ENCODE measurements at regions not wholly inside any gene's neighbourhood (a gene's known extent, or its start where the extent isn't known, plus 50 kb on each side); places are given as distances from the start of the nearest gene placed in this dataset.
"Not testable (repeated sequence)": the region's sequence is repeated elsewhere in the genome, so short reads cannot be mapped to it uniquely, and the experiment has no call there.

DNA sequence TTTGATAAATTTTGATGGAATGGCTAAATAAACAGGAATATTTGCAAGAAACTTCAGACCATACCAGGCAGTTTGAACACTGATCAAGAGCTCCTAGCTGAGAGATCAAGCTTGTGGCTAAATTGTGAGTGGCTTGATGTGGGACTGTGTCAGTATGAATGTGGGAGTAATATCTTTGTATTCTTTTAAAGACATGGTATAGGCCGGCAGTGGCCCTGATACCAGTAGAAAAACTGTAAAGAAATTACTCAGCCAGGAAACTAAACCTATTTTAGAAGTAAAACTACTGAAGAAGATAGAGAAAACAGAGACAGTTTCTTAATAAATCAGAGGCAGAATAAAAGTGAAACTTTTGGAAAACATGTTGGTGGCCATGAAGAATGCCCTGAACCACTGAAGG, 608.4 kb upstream of the SYNCRIP start:
- H3K4me3 Mint-ChIP-seq, result no peak overlapping the region
- no peaks in the 10 kb centered on the region for H3K27me3 ChIP-seq (ENCODE audit: control insufficient read depth, insufficient read depth, low read length)
- H3K9me3 ChIP-seq (ENCODE audit: control insufficient read depth in 2 of 2, low read length in 2 of 2), result no peaks in the 10 kb centered on the region
- ATAC-seq (ENCODE audit: low read depth in 2 of 2), result no peak
- H3K27ac ChIP-seq (ENCODE audit: insufficient read depth, low read length, poor library complexity, severe bottlenecking), result no peak overlapping the region
- peaks cover 2 to 19% (median 5%) of the 10 kb centered on the region in 7 donors for H3K9me3 Mint-ChIP-seq
- H3K36me3 ChIP-seq (ENCODE audit: control insufficient read depth, insufficient read depth, low read length), result no peaks in the 10 kb centered on the region
- no peak for DNase-seq
- no peaks in the 10 kb centered on the region for H3K36me3 Mint-ChIP-seq
- no peaks in the 10 kb centered on the region for H3K27me3 Mint-ChIP-seq
- H3K27ac Mint-ChIP-seq, result no peak overlapping the region
- no peak overlapping the region for H3K4me3 ChIP-seq (ENCODE audit: low read depth, low read length)
- no peaks in the 10 kb centered on the region for H3K4me1 Mint-ChIP-seq
- H3K4me1 ChIP-seq (ENCODE audit: control insufficient read depth, insufficient read depth, low read length, poor library complexity, severe bottlenecking), result no peaks in the 10 kb centered on the region

DNA sequence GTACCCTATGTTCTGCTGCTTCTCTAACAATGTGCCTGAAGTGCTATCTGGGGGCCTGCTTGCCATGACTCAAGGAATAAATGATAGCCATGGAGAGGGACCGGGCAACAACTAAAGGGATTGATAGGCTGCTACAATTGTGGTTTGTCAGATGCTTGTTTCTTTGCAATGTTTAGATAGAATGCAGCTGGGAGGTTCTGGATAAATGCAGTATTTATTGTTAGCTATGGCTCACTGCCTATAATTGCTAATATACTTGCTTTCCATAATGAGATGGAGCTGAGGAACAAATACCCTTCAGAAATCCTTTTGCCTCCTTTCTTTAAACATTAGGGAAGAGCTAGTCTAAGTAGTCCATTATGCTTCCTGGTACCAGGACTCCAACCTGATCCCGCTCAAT, 575.2 kb upstream of the SYNCRIP start:
- Mint-ChIP-seq H3K27ac (no peak overlapping the region), H3K4me3 (no peak overlapping the region), H3K36me3 (no peaks in the 10 kb centered on the region), H3K27me3 (no peaks in the 10 kb centered on the region), H3K4me1 (no peaks in the 10 kb centered on the region), H3K9me3 (peaks cover 0 to 10% (median 3%) of the 10 kb centered on the region in 7 donors)
- Histone ChIP-seq H3K36me3 (ENCODE audit: control insufficient read depth, insufficient read depth, low read length) (no peaks in the 10 kb centered on the region), H3K27ac (ENCODE audit: insufficient read depth, low read length, poor library complexity, severe bottlenecking) (no peak overlapping the region), H3K4me3 (ENCODE audit: low read depth, low read length) (no peak overlapping the region), H3K27me3 (ENCODE audit: control insufficient read depth, insufficient read depth, low read length) (no peaks in the 10 kb centered on the region), H3K9me3 (ENCODE audit: control insufficient read depth in 2 of 2, low read length in 2 of 2) (no peaks in the 10 kb centered on the region), H3K4me1 (ENCODE audit: control insufficient read depth, insufficient read depth, low read length, poor library complexity, severe bottlenecking) (no peaks in the 10 kb centered on the region)
- DNase-seq, result no peak
- no peak for ATAC-seq (ENCODE audit: low read depth in 2 of 2)

DNA sequence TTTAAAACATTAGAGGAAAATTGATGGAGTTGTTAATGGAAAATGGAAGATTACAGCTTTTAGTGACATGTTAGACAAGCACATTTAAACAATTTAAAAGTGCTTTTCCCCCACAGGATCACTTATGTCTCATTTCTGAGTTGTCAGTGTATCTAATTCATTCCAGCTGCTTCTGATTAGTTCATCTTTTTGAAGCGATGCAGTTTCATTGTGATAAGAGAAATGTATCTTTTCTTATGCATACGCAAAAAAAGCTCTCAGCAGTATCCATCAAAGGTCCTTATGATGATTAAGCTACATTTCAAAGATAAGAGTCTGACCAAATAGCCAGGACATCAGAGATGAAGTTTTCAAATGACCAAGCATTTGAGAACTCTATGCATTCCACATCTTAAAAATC, 572.6 kb upstream of the SYNCRIP start:
- Mint-ChIP-seq H3K4me3 (no peak overlapping the region), H3K36me3 (no peaks in the 10 kb centered on the region), H3K9me3 (peaks cover 0 to 8% (median 2%) of the 10 kb centered on the region in 7 donors), H3K4me1 (no peaks in the 10 kb centered on the region), H3K27ac (no peak overlapping the region), H3K27me3 (no peaks in the 10 kb centered on the region)
- no peaks in the 10 kb centered on the region for H3K4me1 ChIP-seq (ENCODE audit: control insufficient read depth, insufficient read depth, low read length, poor library complexity, severe bottlenecking)
- no peaks in the 10 kb centered on the region for H3K9me3 ChIP-seq (ENCODE audit: control insufficient read depth in 2 of 2, low read length in 2 of 2)
- no peak overlapping the region for H3K27ac ChIP-seq (ENCODE audit: insufficient read depth, low read length, poor library complexity, severe bottlenecking)
- no peaks in the 10 kb centered on the region for H3K27me3 ChIP-seq (ENCODE audit: control insufficient read depth, insufficient read depth, low read length)
- DNase-seq (no peak), ATAC-seq (ENCODE audit: low read depth in 2 of 2) (no peak)
- no peaks in the 10 kb centered on the region for H3K36me3 ChIP-seq (ENCODE audit: control insufficient read depth, insufficient read depth, low read length)
- H3K4me3 ChIP-seq (ENCODE audit: low read depth, low read length), result no peak overlapping the region

DNA sequence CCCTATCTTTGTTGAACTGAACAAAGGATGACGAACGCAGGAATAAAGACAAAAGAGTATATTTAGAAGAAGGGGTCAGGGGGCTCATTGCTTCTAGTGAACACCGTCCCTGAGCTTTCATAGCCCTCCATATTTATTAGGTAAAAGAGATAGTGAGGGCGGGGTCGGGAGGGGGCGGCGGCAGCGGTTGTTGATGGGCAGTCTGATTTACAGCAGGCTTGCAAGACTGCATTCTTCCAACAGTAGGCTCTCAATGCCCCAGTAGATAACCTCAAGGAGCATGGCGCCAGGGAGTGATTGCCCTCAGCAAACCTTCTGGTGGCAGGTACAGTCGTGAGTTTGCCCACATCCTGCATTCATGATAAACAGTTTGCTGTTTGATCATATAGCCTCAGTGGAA, 563.3 kb upstream of the SYNCRIP start:
- H3K36me3 ChIP-seq (ENCODE audit: control insufficient read depth, insufficient read depth, low read length), result no peaks in the 10 kb centered on the region
- Mint-ChIP-seq H3K4me1 (no peaks in the 10 kb centered on the region), H3K27ac (no peak overlapping the region), H3K36me3 (no peaks in the 10 kb centered on the region), H3K27me3 (no peaks in the 10 kb centered on the region), H3K9me3 (peaks cover 0 to 15% (median 3%) of the 10 kb centered on the region in 7 donors), H3K4me3 (no peak overlapping the region)
- H3K27me3 ChIP-seq (ENCODE audit: control insufficient read depth, insufficient read depth, low read length), result no peaks in the 10 kb centered on the region
- no peak for DNase-seq
- no peaks in the 10 kb centered on the region for H3K4me1 ChIP-seq (ENCODE audit: control insufficient read depth, insufficient read depth, low read length, poor library complexity, severe bottlenecking)
- ATAC-seq (ENCODE audit: low read depth in 2 of 2), result no peak
- no peak overlapping the region for H3K27ac ChIP-seq (ENCODE audit: insufficient read depth, low read length, poor library complexity, severe bottlenecking)
- no peaks in the 10 kb centered on the region for H3K9me3 ChIP-seq (ENCODE audit: control insufficient read depth in 2 of 2, low read length in 2 of 2)
- H3K4me3 ChIP-seq (ENCODE audit: low read depth, low read length), result no peak overlapping the region

DNA sequence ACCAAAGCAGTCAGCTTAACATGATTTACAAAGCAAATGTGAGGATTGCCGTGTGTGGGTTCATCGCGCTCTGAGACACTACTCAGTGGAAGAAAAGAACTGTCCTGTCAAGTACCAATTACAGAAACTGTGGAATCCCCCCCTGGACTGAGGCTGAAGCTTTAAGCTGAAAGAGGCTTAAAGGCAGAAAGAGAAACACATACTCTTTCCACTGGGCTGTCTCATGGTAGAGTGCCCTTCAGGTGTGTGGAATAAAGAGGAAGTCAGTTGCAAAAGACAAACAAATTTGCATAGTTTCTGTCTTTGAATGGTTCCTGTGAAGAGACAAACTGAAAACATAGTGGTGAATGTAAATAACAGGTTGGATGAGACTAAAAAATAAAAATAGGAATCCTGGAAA, 560.4 kb upstream of the SYNCRIP start:
- no peaks in the 10 kb centered on the region for H3K36me3 Mint-ChIP-seq
- Histone ChIP-seq H3K27me3 (ENCODE audit: control insufficient read depth, insufficient read depth, low read length) (no peaks in the 10 kb centered on the region), H3K27ac (ENCODE audit: insufficient read depth, low read length, poor library complexity, severe bottlenecking) (no peak overlapping the region), H3K9me3 (ENCODE audit: control insufficient read depth in 2 of 2, low read length in 2 of 2) (no peaks in the 10 kb centered on the region), H3K4me3 (ENCODE audit: low read depth, low read length) (no peak overlapping the region), H3K4me1 (ENCODE audit: control insufficient read depth, insufficient read depth, low read length, poor library complexity, severe bottlenecking) (no peaks in the 10 kb centered on the region), H3K36me3 (ENCODE audit: control insufficient read depth, insufficient read depth, low read length) (no peaks in the 10 kb centered on the region)
- no peak overlapping the region for H3K4me3 Mint-ChIP-seq
- H3K4me1 Mint-ChIP-seq, result no peaks in the 10 kb centered on the region
- no peak overlapping the region for H3K27ac Mint-ChIP-seq
- ATAC-seq (ENCODE audit: low read depth in 2 of 2), result no peak
- no peak for DNase-seq
- H3K9me3 Mint-ChIP-seq, result peaks cover 0 to 20% (median 4%) of the 10 kb centered on the region in 7 donors
- H3K27me3 Mint-ChIP-seq, result no peaks in the 10 kb centered on the region

DNA sequence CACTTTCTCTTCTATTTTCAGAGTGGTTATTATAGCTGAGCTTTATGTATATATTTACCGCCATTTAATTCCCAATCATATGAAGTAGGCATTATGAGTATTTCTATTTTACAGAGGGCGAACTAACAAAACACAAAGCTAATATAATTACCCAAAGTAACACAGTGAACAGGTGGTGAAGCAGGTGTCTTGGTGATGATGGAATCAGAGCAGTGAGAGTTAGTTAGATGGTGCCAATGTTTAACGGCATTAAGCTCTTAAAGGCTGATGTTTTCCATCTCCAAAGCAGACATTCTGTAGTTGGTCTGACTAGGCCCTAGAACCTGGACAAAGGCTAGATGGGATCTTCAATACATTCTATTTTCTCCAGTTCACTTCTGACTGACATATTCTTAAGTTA, 551.1 kb upstream of the SYNCRIP start:
- DNase-seq, result no peak
- Histone ChIP-seq H3K4me1 (ENCODE audit: control insufficient read depth, insufficient read depth, low read length, poor library complexity, severe bottlenecking) (no peaks in the 10 kb centered on the region), H3K4me3 (ENCODE audit: low read depth, low read length) (no peak overlapping the region), H3K27me3 (ENCODE audit: control insufficient read depth, insufficient read depth, low read length) (no peaks in the 10 kb centered on the region), H3K9me3 (ENCODE audit: control insufficient read depth in 2 of 2, low read length in 2 of 2) (no peaks in the 10 kb centered on the region), H3K36me3 (ENCODE audit: control insufficient read depth, insufficient read depth, low read length) (no peaks in the 10 kb centered on the region), H3K27ac (ENCODE audit: insufficient read depth, low read length, poor library complexity, severe bottlenecking) (no peak overlapping the region)
- no peaks in the 10 kb centered on the region for H3K36me3 Mint-ChIP-seq
- no peak overlapping the region for H3K4me3 Mint-ChIP-seq
- no peaks in the 10 kb centered on the region for H3K4me1 Mint-ChIP-seq
- H3K27ac Mint-ChIP-seq, result no peak overlapping the region
- peaks cover 0 to 6% (median 0%) of the 10 kb centered on the region in 7 donors for H3K9me3 Mint-ChIP-seq
- no peaks in the 10 kb centered on the region for H3K27me3 Mint-ChIP-seq
- no peak for ATAC-seq (ENCODE audit: low read depth in 2 of 2)

DNA sequence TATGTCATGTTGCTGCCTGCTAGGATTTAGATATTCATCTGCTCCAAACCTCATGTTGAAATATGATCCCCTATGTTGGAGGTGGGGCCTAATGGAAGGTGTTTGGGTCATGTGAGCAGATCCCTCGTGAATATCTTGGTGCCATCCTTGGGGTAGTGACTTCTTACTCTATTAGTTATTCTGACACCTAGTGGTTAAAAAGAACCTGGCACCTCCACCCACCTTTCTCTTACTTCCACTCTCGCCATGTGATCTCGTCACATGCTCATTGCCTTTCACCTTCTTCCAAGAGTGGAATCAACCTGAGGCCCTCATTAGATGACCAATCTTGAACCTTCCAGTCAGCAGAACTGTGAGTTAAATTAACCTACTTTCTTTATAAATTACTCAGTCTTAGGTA, 549.4 kb upstream of the SYNCRIP start:
- Histone ChIP-seq H3K9me3 (ENCODE audit: control insufficient read depth in 2 of 2, low read length in 2 of 2) (no peaks in the 10 kb centered on the region), H3K36me3 (ENCODE audit: control insufficient read depth, insufficient read depth, low read length) (no peaks in the 10 kb centered on the region), H3K27me3 (ENCODE audit: control insufficient read depth, insufficient read depth, low read length) (no peaks in the 10 kb centered on the region), H3K4me1 (ENCODE audit: control insufficient read depth, insufficient read depth, low read length, poor library complexity, severe bottlenecking) (no peaks in the 10 kb centered on the region), H3K27ac (ENCODE audit: insufficient read depth, low read length, poor library complexity, severe bottlenecking) (no peak overlapping the region), H3K4me3 (ENCODE audit: low read depth, low read length) (no peak overlapping the region)
- peak in 1 of 3 donors; percentile 10 for DNase-seq
- Mint-ChIP-seq H3K4me1 (no peaks in the 10 kb centered on the region), H3K36me3 (no peaks in the 10 kb centered on the region), H3K9me3 (peaks cover 0 to 6% (median 0%) of the 10 kb centered on the region in 7 donors), H3K27ac (no peak overlapping the region), H3K27me3 (no peaks in the 10 kb centered on the region), H3K4me3 (no peak overlapping the region)
- no peak for ATAC-seq (ENCODE audit: low read depth in 2 of 2)

DNA sequence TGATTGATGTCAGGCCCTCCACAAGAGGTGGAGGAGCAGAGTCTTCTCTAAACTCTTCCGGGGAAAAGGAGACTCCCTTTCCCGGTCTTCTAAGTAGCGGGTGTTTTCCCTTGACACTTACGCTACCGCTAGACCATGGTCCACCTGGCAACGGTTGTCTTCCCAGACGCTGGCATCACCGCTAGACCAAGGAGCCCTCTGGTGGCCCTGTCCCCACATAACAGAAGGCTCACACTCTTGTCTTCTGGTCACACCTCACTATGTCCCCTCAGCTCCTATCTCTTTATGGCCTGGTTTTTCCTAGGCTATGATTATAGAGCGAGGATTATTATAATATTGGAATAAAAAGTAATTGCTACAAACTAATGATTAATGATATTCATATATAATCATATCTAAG, 532.5 kb upstream of the SYNCRIP start:
- H3K27ac ChIP-seq (ENCODE audit: insufficient read depth, low read length, poor library complexity, severe bottlenecking); H3K27me3 ChIP-seq (ENCODE audit: control insufficient read depth, insufficient read depth, low read length); H3K4me3 ChIP-seq (ENCODE audit: low read depth, low read length); H3K27ac Mint-ChIP-seq; H3K27me3 Mint-ChIP-seq; H3K4me3 Mint-ChIP-seq; H3K36me3 ChIP-seq (ENCODE audit: control insufficient read depth, insufficient read depth, low read length); H3K9me3 ChIP-seq (ENCODE audit: control insufficient read depth in 2 of 2, low read length in 2 of 2); H3K36me3 Mint-ChIP-seq; H3K4me1 Mint-ChIP-seq; H3K4me1 ChIP-seq (ENCODE audit: control insufficient read depth, insufficient read depth, low read length, poor library complexity, severe bottlenecking); ATAC-seq (ENCODE audit: low read depth in 2 of 2); DNase-seq: not testable (repeated sequence)
- peaks cover 0 to 13% (median 2%) of the 10 kb centered on the region in 7 donors for H3K9me3 Mint-ChIP-seq

Measured in CD4-positive, CD25-positive, alpha-beta regulatory T cell (primary cell).